ENCODE measurements at regions not wholly inside any gene's neighbourhood (a gene's known extent, or its start where the extent isn't known, plus 50 kb on each side); places are given as distances from the start of the nearest gene placed in this dataset.

DNA sequence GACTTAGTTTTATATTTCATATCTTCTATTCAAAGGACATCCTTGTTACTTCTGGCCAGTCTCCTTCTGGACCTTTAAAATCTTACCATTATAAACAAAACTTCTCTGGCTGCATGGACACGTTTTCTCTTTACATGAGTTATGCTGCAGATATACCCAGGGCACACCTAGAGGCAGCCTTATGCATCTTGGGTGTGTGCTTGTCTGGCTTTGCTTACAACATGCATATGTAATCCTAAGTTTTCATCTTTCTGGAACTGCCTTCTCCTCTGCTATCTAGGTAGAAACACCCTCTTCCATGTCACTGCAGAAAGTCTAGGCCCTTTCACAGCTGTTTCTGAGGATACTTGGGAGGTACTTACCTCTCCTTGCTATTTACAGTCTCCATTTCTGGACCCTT lies 185.8 kb upstream of the RAG2 start:
- H3K4me2 ChIP-seq (ENCODE audit: low read length) = no peak overlapping the region
- H3K27ac ChIP-seq (ENCODE audit: low read depth, low read length, poor library complexity, severe bottlenecking) = no peak overlapping the region
- no peaks in the 10 kb centered on the region for H3K79me2 ChIP-seq (ENCODE audit: insufficient read depth, low read depth, low read length)
- H3K9me3 ChIP-seq (ENCODE audit: low read length) = no peaks in the 10 kb centered on the region
- no peaks in the 10 kb centered on the region for H3K36me3 ChIP-seq (ENCODE audit: insufficient read depth, low read length)
- no peaks in the 10 kb centered on the region for H3K9me2 ChIP-seq (ENCODE audit: insufficient read depth, low read length)
- ChIA-PET POLR2A (no interaction called here), CTCF (ENCODE audit: unreplicated experiment) (no interaction called here)
- no TSS peak for BruUV-seq (replicated peaks)
- H3K4me1 ChIP-seq (ENCODE audit: insufficient read depth, low read length, poor library complexity, severe bottlenecking) = no peaks in the 10 kb centered on the region
- no peak for DNase-seq (ENCODE audit: low spot score)
- intact Hi-C loops (cut with micrococcal nuclease; ENCODE audit: unreplicated experiment) = no loop called here
- no peak overlapping the region for H2AFZ ChIP-seq (ENCODE audit: low read length)
- no peaks in the 10 kb centered on the region for H4K20me1 ChIP-seq (ENCODE audit: insufficient read depth, low read length)
- TF ChIP-seq, protein P1, sequence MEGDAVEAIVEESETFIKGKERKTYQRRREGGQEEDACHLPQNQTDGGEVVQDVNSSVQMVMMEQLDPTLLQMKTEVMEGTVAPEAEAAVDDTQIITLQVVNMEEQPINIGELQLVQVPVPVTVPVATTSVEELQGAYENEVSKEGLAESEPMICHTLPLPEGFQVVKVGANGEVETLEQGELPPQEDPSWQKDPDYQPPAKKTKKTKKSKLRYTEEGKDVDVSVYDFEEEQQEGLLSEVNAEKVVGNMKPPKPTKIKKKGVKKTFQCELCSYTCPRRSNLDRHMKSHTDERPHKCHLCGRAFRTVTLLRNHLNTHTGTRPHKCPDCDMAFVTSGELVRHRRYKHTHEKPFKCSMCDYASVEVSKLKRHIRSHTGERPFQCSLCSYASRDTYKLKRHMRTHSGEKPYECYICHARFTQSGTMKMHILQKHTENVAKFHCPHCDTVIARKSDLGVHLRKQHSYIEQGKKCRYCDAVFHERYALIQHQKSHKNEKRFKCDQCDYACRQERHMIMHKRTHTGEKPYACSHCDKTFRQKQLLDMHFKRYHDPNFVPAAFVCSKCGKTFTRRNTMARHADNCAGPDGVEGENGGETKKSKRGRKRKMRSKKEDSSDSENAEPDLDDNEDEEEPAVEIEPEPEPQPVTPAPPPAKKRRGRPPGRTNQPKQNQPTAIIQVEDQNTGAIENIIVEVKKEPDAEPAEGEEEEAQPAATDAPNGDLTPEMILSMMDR (conservative IDR thresholded peaks at IDR 0.05; ENCODE audit: low read length) = no peak
- TF ChIP-seq EZH2phosphoT487 (IDR thresholded peaks at IDR 0.05; ENCODE audit: borderline replicate concordance, low read depth, low read length) = no peak
- no peak overlapping the region for H3K4me3 ChIP-seq (ENCODE audit: low read depth, low read length, poor library complexity, severe bottlenecking)

DNA sequence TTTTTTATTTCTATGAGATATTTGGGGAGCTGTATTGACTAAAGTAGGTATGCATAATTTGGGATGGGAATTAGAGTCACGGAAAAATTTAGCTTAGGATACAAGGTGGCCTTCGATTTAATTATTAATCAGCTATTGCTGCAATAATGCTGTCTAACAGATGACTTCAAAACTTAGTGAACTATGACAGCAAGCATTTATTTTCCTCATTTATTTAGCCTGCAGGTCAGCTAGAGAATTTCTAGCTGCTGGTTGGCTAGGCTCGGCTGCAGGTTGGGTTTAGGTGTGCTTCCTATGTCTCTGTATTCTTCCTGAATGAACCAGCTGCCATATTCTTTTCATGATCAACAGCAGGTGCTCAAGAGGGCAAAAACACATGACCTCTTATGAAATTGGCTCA lies 181.8 kb upstream of the RAG2 start:
- H3K9me3 ChIP-seq (ENCODE audit: low read length) = no peaks in the 10 kb centered on the region
- ChIA-PET POLR2A (no interaction called here), CTCF (ENCODE audit: unreplicated experiment) (no interaction called here)
- H3K4me1 ChIP-seq (ENCODE audit: insufficient read depth, low read length, poor library complexity, severe bottlenecking) = no peaks in the 10 kb centered on the region
- H2AFZ ChIP-seq (ENCODE audit: low read length) = no peak overlapping the region
- H3K9me2 ChIP-seq (ENCODE audit: insufficient read depth, low read length) = no peaks in the 10 kb centered on the region
- H3K27ac ChIP-seq (ENCODE audit: low read depth, low read length, poor library complexity, severe bottlenecking) = no peak overlapping the region
- H3K79me2 ChIP-seq (ENCODE audit: insufficient read depth, low read depth, low read length) = no peaks in the 10 kb centered on the region
- no TSS peak for BruUV-seq (replicated peaks)
- H3K36me3 ChIP-seq (ENCODE audit: insufficient read depth, low read length) = no peaks in the 10 kb centered on the region
- no peak overlapping the region for H3K4me3 ChIP-seq (ENCODE audit: low read depth, low read length, poor library complexity, severe bottlenecking)
- no peaks in the 10 kb centered on the region for H4K20me1 ChIP-seq (ENCODE audit: insufficient read depth, low read length)
- intact Hi-C loops (cut with micrococcal nuclease; ENCODE audit: unreplicated experiment) = no loop called here
- no peak for TF ChIP-seq EZH2phosphoT487 (IDR thresholded peaks at IDR 0.05; ENCODE audit: borderline replicate concordance, low read depth, low read length)
- TF ChIP-seq, protein P1 (conservative IDR thresholded peaks at IDR 0.05; ENCODE audit: low read length) = no peak
- no peak for DNase-seq (ENCODE audit: low spot score)
- no peak overlapping the region for H3K4me2 ChIP-seq (ENCODE audit: low read length)

DNA sequence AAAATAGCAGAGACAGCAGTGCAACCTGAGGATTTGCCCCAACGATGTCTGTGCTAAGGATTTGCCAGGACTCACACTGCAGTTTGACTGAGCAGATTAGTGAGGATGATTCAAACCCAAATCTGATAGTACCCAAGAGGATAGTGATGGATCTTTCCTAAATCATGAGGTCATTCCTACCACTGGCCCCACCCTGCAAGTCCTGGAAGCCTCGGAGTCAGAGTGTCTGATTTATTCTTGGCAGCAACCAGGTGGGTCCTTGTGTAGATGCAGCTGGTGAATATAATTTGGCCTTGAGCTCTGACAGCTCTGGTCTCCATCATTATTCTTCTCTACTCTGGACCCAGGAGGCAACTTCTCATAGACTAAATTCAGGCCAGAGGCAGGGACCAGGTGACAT lies 179.3 kb upstream of the RAG2 start:
- H3K4me1 ChIP-seq (ENCODE audit: insufficient read depth, low read length, poor library complexity, severe bottlenecking) = no peaks in the 10 kb centered on the region
- DNase-seq (ENCODE audit: low spot score) = no peak
- H2AFZ ChIP-seq (ENCODE audit: low read length) = no peak overlapping the region
- no peaks in the 10 kb centered on the region for H3K9me3 ChIP-seq (ENCODE audit: low read length)
- H3K36me3 ChIP-seq (ENCODE audit: insufficient read depth, low read length) = no peaks in the 10 kb centered on the region
- BruUV-seq (replicated peaks) = no TSS peak
- TF ChIP-seq, protein P1 (conservative IDR thresholded peaks at IDR 0.05; ENCODE audit: low read length) = no peak
- TF ChIP-seq EZH2phosphoT487 (IDR thresholded peaks at IDR 0.05; ENCODE audit: borderline replicate concordance, low read depth, low read length) = no peak
- no peak overlapping the region for H3K27ac ChIP-seq (ENCODE audit: low read depth, low read length, poor library complexity, severe bottlenecking)
- intact Hi-C loops (cut with micrococcal nuclease; ENCODE audit: unreplicated experiment) = no loop called here
- no peaks in the 10 kb centered on the region for H3K9me2 ChIP-seq (ENCODE audit: insufficient read depth, low read length)
- H3K4me2 ChIP-seq (ENCODE audit: low read length) = no peak overlapping the region
- H4K20me1 ChIP-seq (ENCODE audit: insufficient read depth, low read length) = no peaks in the 10 kb centered on the region
- no peak overlapping the region for H3K4me3 ChIP-seq (ENCODE audit: low read depth, low read length, poor library complexity, severe bottlenecking)
- no peaks in the 10 kb centered on the region for H3K79me2 ChIP-seq (ENCODE audit: insufficient read depth, low read depth, low read length)
- CTCF ChIA-PET (ENCODE audit: unreplicated experiment) = no interaction called here
- POLR2A ChIA-PET = no interaction called here

All from OCI-LY7 (cell line).